ENCODE measurements at regions not wholly inside any gene's neighbourhood (a gene's known extent, or its start where the extent isn't known, plus 50 kb on each side); places are given as distances from the start of the nearest gene placed in this dataset.

GRCh38 chr5:112112346-112112745 lies 306.7 kb downstream of the EPB41L4A start:
- DNase-seq (ENCODE audit: low spot score) = no peak
- FAIRE-seq = no peak

- DNase-seq (ENCODE audit: low spot score) (no peak), FAIRE-seq (no peak)
Measured at GRCh38 chr5:112109331-112110007, 309.6 kb downstream of the EPB41L4A start.

DNA sequence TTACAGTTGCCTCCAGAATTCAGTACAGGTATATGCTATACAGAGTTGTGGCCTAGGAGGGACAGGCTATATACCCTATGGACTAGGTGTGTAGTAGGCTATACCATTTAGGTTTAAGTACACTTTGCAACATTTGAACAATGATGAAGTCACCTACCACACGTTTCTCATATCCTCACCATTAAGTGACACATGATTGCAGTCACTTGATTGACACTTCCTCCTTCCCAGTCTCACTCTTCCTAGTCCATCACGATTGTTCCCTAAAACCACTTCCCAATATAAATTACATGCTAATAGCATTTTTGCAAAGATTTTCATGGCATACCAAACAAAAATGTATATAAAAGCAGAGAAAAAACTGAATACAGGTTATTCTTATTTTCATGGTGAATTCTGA lies 312.2 kb downstream of the EPB41L4A start:
- no peak for DNase-seq (ENCODE audit: low spot score)
- FAIRE-seq = no peak

DNA sequence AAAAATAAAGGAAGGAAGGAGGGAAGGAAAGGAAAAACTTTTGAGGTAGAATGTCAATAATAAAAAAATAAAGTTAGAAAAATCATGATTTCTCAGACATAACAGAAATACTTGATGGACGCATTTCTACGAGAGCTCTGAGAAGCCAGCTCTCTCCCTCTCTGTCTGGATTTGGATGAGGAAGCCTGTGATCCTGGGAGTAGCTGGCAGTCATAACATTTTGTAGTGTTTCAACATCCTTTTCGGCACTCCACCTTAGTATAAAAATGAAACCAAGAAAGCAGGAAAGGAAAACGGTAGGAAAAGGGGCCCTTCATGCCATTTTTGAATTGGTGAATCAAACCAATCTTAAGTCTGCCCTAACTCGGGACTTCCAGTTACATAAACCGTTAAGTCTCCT lies 321.3 kb downstream of the EPB41L4A start:
- FAIRE-seq = no peak
- DNase-seq (ENCODE audit: low spot score) = no peak

- DNase-seq (ENCODE audit: low spot score) (no peak), FAIRE-seq (no peak)
Measured at GRCh38 chr5:112087222-112087621, 330.2 kb upstream of the NREP start.

DNA sequence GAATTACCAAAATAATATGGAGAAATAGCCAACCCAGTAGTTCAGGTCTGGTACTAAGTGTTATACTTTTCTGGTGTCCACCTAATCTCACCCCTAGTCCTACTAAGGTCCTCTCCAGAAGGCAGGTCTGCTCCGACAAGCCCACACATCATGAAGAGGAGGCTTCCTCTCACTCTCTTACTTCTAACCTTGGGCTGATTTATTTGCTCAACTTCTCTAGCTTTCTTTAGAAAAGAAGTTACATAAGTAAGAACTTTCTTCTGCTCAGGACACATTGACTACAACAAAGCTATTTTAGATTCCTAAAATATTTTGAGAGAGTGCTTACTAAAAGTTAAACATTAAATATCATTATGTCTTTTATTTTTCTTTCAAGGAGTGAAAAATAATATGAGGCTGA lies 329.7 kb upstream of the NREP start:
- FAIRE-seq (no peak), DNase-seq (ENCODE audit: low spot score) (no peak)

DNA sequence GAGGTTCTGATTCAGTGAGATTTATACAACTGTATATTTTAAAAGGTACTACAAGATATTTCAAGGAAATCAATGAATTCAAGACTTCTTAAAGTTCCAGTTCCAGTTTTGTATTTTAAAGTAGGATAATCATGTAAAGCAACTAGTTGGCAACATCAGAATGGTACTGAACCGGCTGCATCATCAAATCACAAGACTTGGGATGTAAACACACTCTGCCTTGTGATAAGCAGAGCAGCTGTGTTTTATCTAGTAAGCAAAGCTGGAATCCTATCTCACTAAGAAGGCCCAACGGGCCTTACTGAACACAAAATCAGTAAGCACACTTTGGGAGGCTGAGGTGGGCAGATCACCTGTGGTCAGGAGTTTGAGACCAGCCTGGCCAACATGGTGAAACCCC lies 327.2 kb upstream of the NREP start:
- DNase-seq (ENCODE audit: low spot score) = no peak
- no peak for FAIRE-seq

DNA sequence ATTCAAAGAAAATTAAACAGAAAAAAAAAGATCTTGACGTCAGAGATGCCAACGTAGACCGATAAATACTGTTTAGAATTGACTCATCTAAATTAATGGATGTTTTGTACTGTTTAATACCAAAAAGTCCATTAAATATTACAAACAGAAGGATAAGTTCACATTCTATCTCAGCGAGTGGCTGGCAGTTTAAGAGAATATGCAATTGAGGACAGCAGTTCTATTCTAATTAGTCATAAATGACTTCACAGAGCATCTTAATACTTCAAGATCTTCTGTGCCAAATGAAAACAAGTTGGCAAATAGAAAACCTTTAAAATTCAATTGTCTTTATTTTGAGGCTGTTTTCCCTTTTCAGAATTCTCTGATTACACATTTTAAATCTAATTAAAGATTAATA lies 326.6 kb upstream of the NREP start:
- DNase-seq (ENCODE audit: low spot score) (no peak), FAIRE-seq (no peak)

DNA sequence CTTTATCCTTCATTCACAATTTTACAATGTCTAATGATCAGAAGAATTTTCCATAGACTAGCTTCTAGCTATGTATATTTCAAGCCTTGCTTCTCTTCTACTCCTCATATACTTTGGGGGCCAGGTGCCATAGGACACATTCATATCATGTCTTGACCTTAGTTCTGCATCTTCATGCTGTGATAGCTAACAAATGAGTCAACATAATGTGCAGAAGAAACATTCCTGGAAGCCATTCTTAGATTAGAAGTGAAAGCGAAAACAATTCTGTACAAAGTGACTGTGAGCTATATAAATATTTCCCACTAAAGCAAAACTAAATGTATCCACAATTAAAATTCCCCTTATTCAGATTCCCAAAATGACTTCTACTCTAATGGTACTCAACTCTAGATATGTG lies 320.2 kb upstream of the NREP start:
- FAIRE-seq = no peak
- DNase-seq (ENCODE audit: low spot score) = no peak

DNA sequence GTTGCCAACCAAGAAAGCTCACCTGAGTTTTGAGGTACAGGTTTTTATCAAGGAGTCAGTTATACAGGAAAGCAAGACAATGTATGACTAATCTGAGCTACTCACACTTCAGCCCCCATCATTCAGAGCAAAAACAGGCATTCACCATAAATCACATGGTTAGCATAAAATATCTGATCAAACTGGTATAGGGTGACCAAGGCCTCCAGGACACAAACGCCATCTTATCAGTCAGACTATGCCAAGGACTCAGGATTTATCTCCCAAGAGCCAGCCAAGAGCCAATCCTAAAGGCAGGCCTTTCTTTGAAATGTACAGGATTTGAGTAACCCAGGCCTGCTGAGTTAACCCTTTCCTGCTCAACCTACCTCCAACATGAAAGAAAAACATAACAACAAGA lies 313.0 kb upstream of the NREP start:
- DNase-seq (ENCODE audit: low spot score) = no peak
- no peak for FAIRE-seq

DNA sequence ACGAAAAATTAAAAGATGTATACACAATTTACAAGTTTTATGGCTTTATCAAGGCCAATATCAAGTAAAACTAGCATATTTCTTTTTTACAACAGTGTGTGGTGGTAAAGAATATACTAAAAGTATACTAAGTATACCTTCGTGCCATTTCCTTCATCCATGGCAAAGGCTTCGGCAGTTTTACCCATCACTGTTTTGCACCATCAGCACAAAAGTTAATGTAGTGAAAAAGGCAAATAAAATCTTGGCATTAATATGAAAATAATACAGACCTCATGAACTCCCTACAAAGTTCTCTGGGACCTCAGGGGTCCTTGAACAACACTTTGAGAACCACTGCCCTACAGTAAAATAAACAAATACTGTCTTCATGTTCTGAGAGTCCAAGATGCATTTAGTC lies 312.3 kb upstream of the NREP start:
- DNase-seq (ENCODE audit: low spot score) (no peak), FAIRE-seq (no peak)

DNA sequence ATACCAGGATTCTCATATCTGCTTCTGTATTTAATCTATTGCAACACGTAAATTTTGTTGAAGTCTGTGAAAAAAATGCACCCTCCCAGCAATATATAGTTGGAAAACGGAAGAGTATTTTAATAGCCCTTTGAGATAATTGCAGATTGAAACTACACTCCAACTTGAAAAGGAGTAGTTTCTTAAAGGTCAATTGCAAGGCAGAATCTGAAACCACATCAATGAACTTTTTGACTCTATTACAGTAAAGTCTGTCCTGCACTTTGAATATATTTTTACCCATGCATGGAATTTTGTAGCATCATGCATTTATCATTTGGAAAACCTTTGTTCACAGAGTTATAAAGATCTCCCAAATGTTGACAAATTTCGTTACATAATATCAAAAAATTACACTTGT lies 311.6 kb upstream of the NREP start:
- DNase-seq (ENCODE audit: low spot score) (no peak), FAIRE-seq (no peak)

DNA sequence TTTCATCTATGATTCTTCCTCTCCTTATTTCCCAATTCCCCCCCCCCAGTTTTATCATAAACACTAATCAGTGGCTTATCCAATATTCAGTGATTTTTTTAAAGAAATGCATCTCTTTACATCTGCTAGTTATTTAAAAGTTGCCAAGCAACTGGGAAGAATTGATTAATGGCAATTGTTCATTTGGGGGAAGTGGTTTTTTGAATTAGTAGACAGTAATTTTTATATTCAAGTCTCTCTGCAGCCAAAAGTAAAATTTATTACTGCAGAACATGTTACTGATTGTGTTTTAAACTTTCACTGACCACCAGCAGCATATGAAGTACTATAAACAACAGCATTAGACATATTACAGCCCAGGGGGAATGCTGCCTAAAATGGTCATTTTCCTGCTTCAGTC lies 308.8 kb upstream of the NREP start:
- FAIRE-seq (no peak), DNase-seq (ENCODE audit: low spot score) (no peak)

DNA sequence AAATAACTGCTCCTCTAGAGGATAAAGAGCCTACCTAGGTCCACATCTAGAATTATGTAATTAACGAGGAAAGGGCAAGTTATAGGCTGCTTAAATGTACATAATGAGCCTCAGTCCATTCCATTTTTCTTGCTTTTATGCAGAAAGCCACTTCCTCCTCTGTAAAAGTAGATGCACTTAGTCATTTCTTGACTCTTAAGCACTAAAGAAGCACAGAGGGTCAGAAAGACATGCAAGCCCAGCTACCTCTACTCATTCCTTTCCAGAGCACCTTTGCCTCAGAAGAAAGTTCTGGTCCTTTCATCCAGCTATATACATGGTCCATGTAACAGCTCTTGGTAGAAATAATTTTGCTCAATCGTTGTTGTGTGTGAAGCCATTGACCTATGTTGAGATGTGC lies 308.0 kb upstream of the NREP start:
- no peak for DNase-seq (ENCODE audit: low spot score)

DNA sequence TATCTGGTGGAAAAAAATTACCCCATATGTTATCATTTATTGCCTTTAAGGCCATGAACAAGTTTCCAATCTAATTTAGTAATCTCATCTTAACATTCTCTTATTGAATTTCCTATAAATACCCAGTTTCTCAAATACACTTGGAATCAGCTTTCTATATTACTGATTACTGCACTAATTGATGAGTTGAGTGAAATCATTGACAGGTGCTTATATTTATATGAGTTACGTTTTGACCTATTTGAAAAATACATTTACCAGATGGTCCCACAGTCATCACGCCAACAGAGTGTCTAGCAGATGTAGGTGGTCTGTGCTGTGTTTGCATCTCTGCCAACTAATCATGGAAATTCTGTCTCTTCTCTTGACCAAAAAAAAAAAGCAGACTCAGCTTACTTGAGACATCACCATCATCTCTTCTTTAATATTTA lies 307.3 kb upstream of the NREP start:
- FAIRE-seq = no peak
- no peak for DNase-seq (ENCODE audit: low spot score)

More for the DNA sequence above, 308.0 kb upstream of the NREP start:
- FAIRE-seq = no peak

GRCh38 chr5:112063856-112064255 lies 306.9 kb upstream of the NREP start:
- FAIRE-seq (no peak), DNase-seq (ENCODE audit: low spot score) (no peak)

GRCh38 chr5:112063191-112063590 lies 306.2 kb upstream of the NREP start:
- no peak for DNase-seq (ENCODE audit: low spot score)
- FAIRE-seq = no peak

DNA sequence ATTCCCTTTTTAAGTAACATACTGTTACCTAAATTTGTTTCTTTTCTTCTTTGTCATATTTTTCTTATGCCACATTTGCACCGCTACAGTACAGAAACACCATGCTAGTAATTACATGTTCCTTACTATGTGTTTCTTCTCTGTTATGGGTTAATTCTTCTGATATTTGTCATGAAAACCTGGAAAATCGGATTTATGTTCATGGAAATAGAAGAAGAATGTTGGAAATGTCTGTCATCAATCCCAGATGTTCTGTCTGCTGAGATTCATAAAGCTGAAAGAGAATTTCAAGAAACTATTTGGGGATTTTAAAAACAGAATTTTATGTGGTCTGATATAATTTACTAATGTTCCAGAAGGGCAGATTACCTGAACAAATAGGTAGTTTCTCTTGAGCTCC lies 305.2 kb upstream of the NREP start:
- FAIRE-seq (no peak), DNase-seq (ENCODE audit: low spot score) (no peak)

GRCh38 chr5:112061666-112062065 lies 304.7 kb upstream of the NREP start:
- DNase-seq (ENCODE audit: low spot score) (no peak), FAIRE-seq (no peak)

- FAIRE-seq (no peak), DNase-seq (ENCODE audit: low spot score) (no peak)
Measured at GRCh38 chr5:112059579-112060135, 302.7 kb upstream of the NREP start.

- no peak for FAIRE-seq
- DNase-seq (ENCODE audit: low spot score) = no peak
Measured at GRCh38 chr5:112049738-112050137, 292.7 kb upstream of the NREP start.

DNA sequence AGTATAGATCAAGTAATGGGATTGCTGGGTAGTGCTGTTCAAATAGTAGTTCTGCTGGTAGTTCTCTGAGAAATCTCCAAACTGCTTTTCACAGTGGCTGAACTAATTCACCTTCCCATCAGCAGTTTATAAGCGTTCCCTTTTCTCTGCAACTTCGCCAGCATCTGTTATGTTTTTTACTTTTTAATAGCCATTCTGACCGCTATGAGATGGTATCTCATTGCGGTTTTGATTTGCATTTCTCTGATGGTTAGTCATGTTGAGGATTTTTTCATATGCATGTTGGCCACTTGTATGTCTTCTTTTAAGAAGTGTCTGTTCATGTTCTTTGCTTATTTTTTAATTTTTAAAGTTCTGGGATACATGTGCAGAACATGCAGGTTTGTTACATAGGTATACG lies 279.2 kb upstream of the NREP start:
- DNase-seq (ENCODE audit: low spot score) (no peak), FAIRE-seq (no peak)

GRCh38 chr5:112034421-112034979 lies 277.5 kb upstream of the NREP start:
- DNase-seq (ENCODE audit: low spot score) (no peak), FAIRE-seq (no peak)
